K562 (cell line): ENCODE measurements at regions not wholly inside any gene's neighbourhood (a gene's known extent, or its start where the extent isn't known, plus 50 kb on each side); places are given as distances from the start of the nearest gene placed in this dataset.

Source experiments
- ATAC-seq: fragments of 200-7000 bp; cut with Tn5 transposase; 3 replicates; pipeline ENCODE4 v1.9.1; 2020; ENCODE audit warnings: moderate library complexity
- BruUV-seq: library from RNA; stranded (reverse); fragments of 400-500 nt; replicated peaks from 2 replicates; lab custom pipeline; 2021; lab: Mats Ljungman, UMichigan
- CTCF ChIA-PET: fragments of 300-600 bp; formaldehyde crosslinking; extraction: SDS; loops from one replicate; lab custom pipeline; 2021; ENCODE audit warnings: low intra/inter-chr PET ratio; lab: Yijun Ruan, JAX
- POLR2A ChIA-PET: fragments of 300-600, 350-650 bp; sonication (Branson Sonifier 250); formaldehyde crosslinking; extraction: SDS; loops from one replicate; lab custom pipeline; 2021; ENCODE audit warnings: antibody characterized with exemption, inconsistent platforms; lab: Yijun Ruan, JAX
- DNase-seq, 4 experiments: peaks; one replicate each; pipeline versions ENCODE4 v3.0.0 to v3.0.0-alpha.2; 2011 to 2018; ENCODE audit warnings: low spot score in 3 of 4, mixed read lengths in 3 of 4; ENCODE audit errors: extremely low read depth in 1 of 4
- FAIRE-seq: peaks from 2 replicates; lab custom pipeline; 2011; peaks lifted over from hg19 to GRCh38; lab: Jason Lieb, UNC
- H2AFZ ChIP-seq: 2 replicates; pipeline ENCODE4 v1.6.0; 2011; ENCODE audit warnings: low read depth, low read length, control low read depth, inconsistent platforms
- H3K27ac ChIP-seq: fragments of 200-600 bp; 3 replicates; pipeline ENCODE4 v1.8.0; 2011; ENCODE audit warnings: low read depth, mild to moderate bottlenecking, control low read depth, inconsistent platforms, low read length, moderate library complexity, mixed read lengths; ENCODE audit errors: extremely low read depth
- H3K27me3 ChIP-seq, 2 experiments: fragments of 300-600 bp in 1 of 2; 2 replicates in 1 of 2; 3 replicates in 1 of 2; pipeline versions ENCODE4 v1.6.0 to v1.8.0; 2011; ENCODE audit warnings: inconsistent platforms in 2 of 2, low read length in 2 of 2, mild to moderate bottlenecking in 1 of 2, mixed read lengths in 1 of 2, moderate library complexity in 1 of 2; ENCODE audit not compliant: control insufficient read depth in 2 of 2, insufficient read depth in 2 of 2
- H3K36me3 ChIP-seq: fragments of 300-600 bp; 3 replicates; pipeline ENCODE4 v1.8.0; 2011; ENCODE audit warnings: mild to moderate bottlenecking, low read length, inconsistent platforms; ENCODE audit not compliant: control insufficient read depth, insufficient read depth
- H3K4me1 ChIP-seq, 2 experiments: fragments of 200-600 bp in 1 of 2; replicated peaks in 1 of 2; 2 replicates in 1 of 2; 3 replicates in 1 of 2; pipeline versions ENCODE4 v1.5.1 to v1.8.0; 2011; ENCODE audit warnings: inconsistent platforms in 2 of 2, low read length in 2 of 2, mild to moderate bottlenecking in 1 of 2, mixed read lengths in 1 of 2, moderate library complexity in 1 of 2; ENCODE audit not compliant: control insufficient read depth in 2 of 2, insufficient read depth in 2 of 2
- H3K4me2 ChIP-seq: 2 replicates; pipeline ENCODE4 v1.6.1; 2011; ENCODE audit warnings: low read length, control low read depth, inconsistent platforms, mixed read lengths; ENCODE audit not compliant: insufficient read depth
- H3K4me3 ChIP-seq: fragments of 200-600 bp; sonication (generic), shearing (Covaris generic); 2 replicates; pipeline ENCODE4 v1.5.1; 2016; ENCODE audit warnings: control low read depth, inconsistent platforms
- H3K79me2 ChIP-seq: fragments of 200-600 bp; 3 replicates; pipeline ENCODE4 v1.8.0; 2011; ENCODE audit warnings: low read length, inconsistent platforms; ENCODE audit not compliant: control insufficient read depth, insufficient read depth
- H3K9ac ChIP-seq, 2 experiments: 2 replicates each; pipeline versions ENCODE4 v1.6.0 to v1.6.1; 2011; ENCODE audit warnings: low read depth in 2 of 2, low read length in 2 of 2, control low read depth in 1 of 2, inconsistent platforms in 1 of 2, mild to moderate bottlenecking in 1 of 2, mixed read lengths in 1 of 2; ENCODE audit not compliant: insufficient read depth in 1 of 2
- H3K9me1 ChIP-seq: one replicate; pipeline ENCODE4 v1.6.0; 2011; ENCODE audit warnings: inconsistent platforms, mild to moderate bottlenecking, low read length, moderate library complexity; ENCODE audit not compliant: control insufficient read depth, insufficient read depth
- H3K9me3 ChIP-seq: replicated peaks from 2 replicates; pipeline ENCODE4 v1.5.1; 2011; ENCODE audit warnings: low read depth, low read length, inconsistent platforms; ENCODE audit not compliant: control insufficient read depth, insufficient read depth
- H4K20me1 ChIP-seq: replicated peaks from 2 replicates; pipeline ENCODE4 v1.6.1; 2011; ENCODE audit warnings: low read length, inconsistent platforms, mixed read lengths; ENCODE audit not compliant: control insufficient read depth, insufficient read depth
- CHD4 ChIP-seq: fragments of 200-600 bp; sonication (generic); IDR thresholded peaks from 3 replicates; pipeline ENCODE4 v1.6.1; 2012; ENCODE audit warnings: low read depth, mild to moderate bottlenecking, mixed read lengths, low read length, inconsistent platforms; ENCODE audit not compliant: insufficient read depth, insufficient replicate concordance, poor library complexity, severe bottlenecking
- KDM2B ChIP-seq: fragments of 250-450 bp; sonication (Bioruptor Pico); IDR thresholded peaks from 2 replicates; pipeline ENCODE4 v1.8.0; 2021; ENCODE audit warnings: mild to moderate bottlenecking, moderate library complexity
- KDM4B ChIP-seq, 2 experiments: fragments of 450-650 bp in 1 of 2; sonication (generic) in 1 of 2; IDR thresholded peaks; 2 replicates each; pipeline ENCODE4 v1.6.1; 2016 to 2017; ENCODE audit warnings: borderline replicate concordance in 2 of 2, antibody characterized with exemption in 1 of 2, low read depth in 1 of 2, mild to moderate bottlenecking in 1 of 2
- KLF1 ChIP-seq: fragments of 450-650 bp; IDR thresholded peaks from 2 replicates; pipeline ENCODE4 v1.6.1; 2016; ENCODE audit warnings: missing genetic modification characterization, missing compliant biosample characterization
- NCOA1 ChIP-seq: fragments of 450-650 bp; IDR thresholded peaks from 2 replicates; pipeline ENCODE4 v1.6.1; 2016; ENCODE audit warnings: low read depth
- NCOA2 ChIP-seq, 2 experiments: fragments of 450-650 bp; IDR thresholded peaks; 2 replicates each; pipeline ENCODE4 v1.6.1; 2018; ENCODE audit warnings: mild to moderate bottlenecking in 2 of 2, moderate library complexity in 1 of 2; ENCODE audit not compliant: partially characterized antibody in 2 of 2
- PHTF2 ChIP-seq: fragments of 250-450 bp; sonication (Bioruptor Pico); IDR thresholded peaks from 2 replicates; pipeline ENCODE4 v1.5.0; 2021; ENCODE audit warnings: mild to moderate bottlenecking
- RAD21 ChIP-seq, 2 experiments: fragments of 250-450 bp in 1 of 2; fragments of 450-650 bp in 1 of 2; sonication (Bioruptor Pico) in 1 of 2; formaldehyde crosslinking in 1 of 2; IDR thresholded peaks in 1 of 2; conservative IDR thresholded peaks in 1 of 2; 2 replicates each; pipeline versions ENCODE4 v1.4.0 to v1.8.0; 2020 to 2022; ENCODE audit warnings: mild to moderate bottlenecking in 2 of 2, moderate library complexity in 1 of 2
- RBM39 ChIP-seq: fragments of 200-400 bp; formaldehyde crosslinking; optimal IDR thresholded peaks from 2 replicates; pipeline ENCODE3; 2018; ENCODE audit warnings: low read depth, low read length
- ZBTB33 ChIP-seq: sonication (generic); formaldehyde crosslinking; IDR thresholded peaks from 2 replicates; pipeline ENCODE4 v1.8.1; 2023; ENCODE audit warnings: mild to moderate bottlenecking, missing genetic modification reagents
- ZFP36 ChIP-seq: fragments of 150-350 bp; IDR thresholded peaks from 2 replicates; pipeline ENCODE4 v1.6.1; 2018; ENCODE audit warnings: low read length, low read depth; ENCODE audit not compliant: partially characterized antibody
- ZNF165 ChIP-seq: fragments of 250-450 bp; sonication (Bioruptor Pico); IDR thresholded peaks from 2 replicates; pipeline ENCODE4 v1.4.0; 2020; ENCODE audit warnings: borderline replicate concordance
- ZZZ3 ChIP-seq: fragments of 450-650 bp; IDR thresholded peaks from 2 replicates; pipeline ENCODE4 v1.6.1; 2016; ENCODE audit warnings: antibody characterized with exemption, mild to moderate bottlenecking, moderate library complexity
- WGBS: fragments of 100-300 bp; shearing (Covaris generic); methylation state at CpG from one replicate; pipeline ENCODE4 v1.1.6; 2016; ENCODE audit warnings: low coverage, mixed read lengths; ENCODE audit not compliant: insufficient coverage; ENCODE audit errors: missing lambda C conversion rate; 5-methylcytosine and 5-hydroxymethylcytosine counted together
- in situ Hi-C: fragments of 300-500 bp; cut with MboI; formaldehyde crosslinking; loops from 4 replicates; pipeline ENCODE4 v1.15.0; 2018; ENCODE audit warnings: inconsistent platforms, mixed read lengths
- intact Hi-C: fragments of 100-400 bp; cut with micrococcal nuclease; formaldehyde crosslinking; loops from 2 replicates; pipeline ENCODE4 v1.14.2; 2022

- 0% methylated on average over 1 of the region's 1 CpG for WGBS
- in situ Hi-C loops (no loop called here), intact Hi-C loops (no loop called here)
- ChIA-PET CTCF (no interaction called here), POLR2A (interaction anchor here (0.6 kb wide), 1 partner anchor 332 kb away, joined by 3 read pairs; no protein-coding TSS in a partner anchor)
- Histone ChIP-seq H3K9ac (no peak overlapping the region), H3K36me3 (no peaks in the 10 kb centered on the region), H3K9me1 (no peaks in the 10 kb centered on the region), H3K79me2 (no peaks in the 10 kb centered on the region), H3K4me1 (no peaks in the 10 kb centered on the region; a peak in 1 of 5 replicates), H3K4me2 (no peak overlapping the region), H3K9me3 (no peaks in the 10 kb centered on the region), H4K20me1 (no peaks in the 10 kb centered on the region), H3K4me3 (no peak overlapping the region), H2AFZ (no peak overlapping the region), H3K27ac (no peak overlapping the region), H3K27me3 (no peaks in the 10 kb centered on the region)
- no peak for DNase-seq
- no peak for FAIRE-seq
- BruUV-seq, result no TSS peak
- TF ChIP-seq NCOA2 (IDR thresholded peaks at IDR 0.05; ENCODE audit: partially characterized antibody in 2 of 2), result no peak
- no peak for TF ChIP-seq KDM4B (IDR thresholded peaks at IDR 0.05; ENCODE audit: borderline replicate concordance in 2 of 2, low read depth in 1 of 2)
- no peak for TF ChIP-seq PHTF2 (CRISPR knock-in tag)
- TF ChIP-seq NCOA1, result no peak
- no peak for TF ChIP-seq RAD21 (CRISPR knock-in tag; conservative IDR thresholded peaks at IDR 0.05 in 1 of 2, IDR thresholded peaks at IDR 0.05 in 1 of 2)
- no peak for TF ChIP-seq CHD4
- no peak for TF ChIP-seq KLF1 (tag)
- no peak for TF ChIP-seq ZBTB33 (CRISPR knock-in tag)
- TF ChIP-seq KDM2B (CRISPR knock-in tag), result no peak
- no peak for TF ChIP-seq ZNF165
- no peak for TF ChIP-seq ZZZ3
- TF ChIP-seq RBM39, result no peak
- no peak for TF ChIP-seq ZFP36
- ATAC-seq, result no peak
These were observed 123.9 kb downstream of the UCHL1 start for GRCh38 chr4:41380511-41381157.
